GM18858 (cell line): ENCODE measurements at regions not wholly inside any gene's neighbourhood (a gene's known extent, or its start where the extent isn't known, plus 50 kb on each side); places are given as distances from the start of the nearest gene placed in this dataset.

Experiments used
- ATAC-seq: cut with Tn5 transposase; IDR thresholded peaks from one replicate; pipeline ENCODE4 v1.9.1; 2021; ENCODE audit not compliant: unreplicated experiment

- no peak for ATAC-seq
Observed at GRCh38 chr3:150040097-150040496, 69.4 kb upstream of the PFN2 start.

- ATAC-seq: no peak
Observed at GRCh38 chr3:150038830-150039229, 68.1 kb upstream of the PFN2 start.

- ATAC-seq: no peak
Observed at GRCh38 chr3:150036780-150037179, 66.1 kb upstream of the PFN2 start.

DNA sequence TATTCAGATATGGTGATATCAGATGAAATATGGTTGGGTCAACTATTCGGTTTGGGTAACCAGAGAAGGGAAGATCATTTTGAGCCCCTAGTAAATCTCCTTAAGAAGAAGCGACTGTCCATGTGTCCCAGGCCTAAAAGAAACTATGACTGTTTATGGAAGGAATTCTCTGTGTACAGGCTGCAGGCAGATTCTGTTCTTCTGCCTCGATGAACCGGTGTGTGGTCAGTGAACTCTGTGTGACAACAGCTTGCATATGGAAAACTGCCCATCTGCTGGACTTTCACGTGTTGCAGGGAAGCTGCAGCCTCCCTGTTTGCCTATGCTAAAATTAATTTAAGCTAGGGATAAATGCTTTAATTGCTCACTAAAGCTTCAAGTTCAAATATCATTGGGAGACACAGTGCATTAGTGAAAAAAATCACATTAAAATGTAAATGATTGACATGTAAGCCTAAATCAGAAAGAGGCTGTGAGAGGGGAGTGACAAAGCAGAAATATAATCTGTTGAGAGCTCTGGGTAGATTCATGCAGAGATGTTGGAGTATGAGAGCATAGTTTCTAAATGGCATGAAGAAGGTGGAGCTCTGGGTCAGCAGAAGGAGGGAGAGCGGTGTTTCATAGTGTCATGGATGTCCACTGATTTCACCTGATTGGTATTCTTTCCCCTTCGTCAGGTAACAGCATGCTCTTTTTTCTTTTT is 65.4 kb upstream of the PFN2 start:
- no peak for ATAC-seq

- ATAC-seq: no peak
Observed at GRCh38 chr3:150035301-150035779, 64.6 kb upstream of the PFN2 start.

DNA sequence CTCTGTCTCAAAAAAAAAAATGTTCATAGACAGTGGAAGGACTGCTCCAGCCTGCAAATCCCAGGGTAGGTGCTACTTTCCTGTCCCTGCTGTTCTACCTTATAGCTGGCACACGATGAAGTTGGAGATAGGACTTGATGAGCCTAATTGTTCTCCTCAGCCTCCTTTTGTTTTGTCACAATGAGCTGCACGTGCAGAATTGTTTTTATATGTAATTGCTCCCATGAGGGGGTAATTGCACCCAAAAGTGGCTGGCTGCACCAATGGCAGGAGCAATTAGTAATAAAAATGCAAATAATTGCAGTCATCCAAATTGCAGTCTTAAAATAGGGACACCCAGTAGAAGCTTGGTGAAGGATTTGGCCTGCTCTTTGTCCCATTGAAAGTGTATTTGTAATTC is 63.0 kb upstream of the PFN2 start:
- ATAC-seq: no peak

GRCh38 chr3:150030841-150031240 is 60.1 kb upstream of the PFN2 start:
- ATAC-seq: no peak

DNA sequence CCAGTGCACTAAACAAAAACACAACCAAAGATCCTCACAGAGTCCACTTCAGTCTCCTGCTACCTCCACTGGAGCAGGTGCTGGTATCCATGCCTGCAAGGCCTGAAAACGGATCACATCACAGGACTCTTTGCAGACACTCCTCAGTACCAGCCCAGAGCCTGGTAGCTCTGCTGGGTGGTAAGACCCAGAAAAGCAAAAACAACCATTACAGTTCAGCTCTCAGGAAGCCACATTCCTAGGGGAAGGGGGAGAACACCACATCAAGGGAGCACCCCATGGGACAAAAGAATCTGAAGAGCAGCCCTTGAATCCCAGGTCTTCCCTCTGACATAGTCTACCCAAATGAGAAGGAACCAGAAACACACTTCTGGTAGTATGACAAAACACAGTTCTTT is 52.5 kb upstream of the PFN2 start:
- ATAC-seq: no peak

GRCh38 chr3:150022381-150023238 is 51.9 kb upstream of the PFN2 start:
- ATAC-seq: peak; percentile 62

DNA sequence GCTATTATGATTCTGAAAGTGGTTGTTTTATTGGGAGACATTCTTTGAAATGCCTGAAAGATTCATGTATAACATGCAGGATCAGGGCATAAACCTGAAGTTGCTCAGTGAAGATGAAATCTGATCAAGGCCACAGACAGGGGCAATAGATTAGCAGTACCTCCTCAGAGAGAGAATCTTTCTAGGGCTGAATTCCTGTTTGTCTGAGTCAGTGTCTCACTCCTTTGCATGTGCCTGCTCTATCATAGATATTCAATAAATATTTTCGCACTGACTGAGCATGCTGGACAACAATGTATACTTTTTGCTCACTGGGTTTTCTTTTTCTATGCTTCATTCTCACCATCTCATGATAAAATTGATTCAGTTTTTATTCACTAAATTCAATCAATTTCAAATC is 49.8 kb upstream of the PFN2 start:
- ATAC-seq: no peak
